H1 (cell line): ENCODE measurements at regions not wholly inside any gene's neighbourhood (a gene's known extent, or its start where the extent isn't known, plus 50 kb on each side); places are given as distances from the start of the nearest gene placed in this dataset.

ENCODE experiments used
- CTCF ChIA-PET: fragments of 300-600 bp; sonication (Branson Sonifier 250); formaldehyde crosslinking; loops from one replicate; lab custom pipeline; 2021; ENCODE audit not compliant: partially characterized antibody; lab: Charles Lee
- POLR2A ChIA-PET: fragments of 300-600 bp; sonication (Branson Sonifier 250); formaldehyde crosslinking; loops from one replicate; lab custom pipeline; 2021; ENCODE audit warnings: inconsistent platforms; ENCODE audit not compliant: partially characterized antibody; lab: Charles Lee
- DNase-seq, 2 experiments: peaks; one replicate each; pipeline versions ENCODE4 v3.0.0 to v3.0.0-alpha.2; 2010 to 2022; ENCODE audit warnings: low spot score in 2 of 2, low read depth in 1 of 2, mixed read lengths in 1 of 2
- FAIRE-seq: peaks from 2 replicates; lab custom pipeline; 2011; peaks lifted over from hg19 to GRCh38; lab: Jason Lieb, UNC
- H2AFZ ChIP-seq: 2 replicates; pipeline ENCODE4 v1.8.1; 2012; ENCODE audit warnings: low read length, inconsistent platforms
- H2AK5ac ChIP-seq: 2 replicates; pipeline ENCODE4 v1.6.1; 2013; ENCODE audit warnings: low read depth, low read length
- H2BK120ac ChIP-seq: replicated peaks from 2 replicates; pipeline ENCODE3; 2013; ENCODE audit warnings: low read depth, low read length, inconsistent platforms
- H2BK12ac ChIP-seq: 2 replicates; pipeline ENCODE4 v1.6.1; 2013; ENCODE audit warnings: low read depth, low read length
- H2BK15ac ChIP-seq: 2 replicates; pipeline ENCODE4 v1.6.1; 2013; ENCODE audit warnings: low read length
- H2BK20ac ChIP-seq: 2 replicates; pipeline ENCODE4 v1.6.1; 2013; ENCODE audit warnings: low read length
- H2BK5ac ChIP-seq: 2 replicates; pipeline ENCODE4 v1.6.1; 2013; ENCODE audit warnings: low read depth, low read length
- H3K14ac ChIP-seq: 2 replicates; pipeline ENCODE4 v1.6.1; 2013; ENCODE audit warnings: inconsistent platforms; ENCODE audit not compliant: insufficient read length
- H3K18ac ChIP-seq: 2 replicates; pipeline ENCODE4 v1.6.1; 2013; ENCODE audit warnings: low read length; ENCODE audit errors: extremely low read depth
- H3K23ac ChIP-seq: 2 replicates; pipeline ENCODE4 v1.6.1; 2013; ENCODE audit warnings: inconsistent platforms; ENCODE audit not compliant: insufficient read length
- H3K23me2 ChIP-seq: 2 replicates; pipeline ENCODE4 v1.6.1; 2013; ENCODE audit warnings: low read depth, low read length
- H3K27ac ChIP-seq: 2 replicates; pipeline ENCODE4 v1.6.1; 2011; ENCODE audit warnings: low read depth, low read length, inconsistent platforms
- H3K27me3 ChIP-seq, 4 experiments: replicated peaks in 1 of 4; 1 replicate in 1 of 4; 2 replicates in 3 of 4; pipeline versions ENCODE4 v1.6.1 to v1.8.1; 2011 to 2013; ENCODE audit warnings: low read length in 3 of 4, mild to moderate bottlenecking in 3 of 4, inconsistent platforms in 2 of 4, mixed read lengths in 2 of 4, moderate library complexity in 1 of 4; ENCODE audit not compliant: control insufficient read depth in 3 of 4, insufficient read depth in 3 of 4; ENCODE audit errors: extremely low read depth in 1 of 4
- H3K36me3 ChIP-seq, 4 experiments: 2 replicates each; pipeline versions ENCODE4 v1.6.1 to v1.8.1; 2011 to 2013; ENCODE audit warnings: mild to moderate bottlenecking in 4 of 4, low read length in 3 of 4, moderate library complexity in 2 of 4, control low read depth in 1 of 4, inconsistent platforms in 1 of 4; ENCODE audit not compliant: insufficient read depth in 4 of 4, control insufficient read depth in 2 of 4
- H3K4ac ChIP-seq: replicated peaks from 2 replicates; pipeline ENCODE3; 2013; ENCODE audit warnings: low read length, low read depth, mixed read lengths, inconsistent platforms; ENCODE audit not compliant: insufficient read length
- H3K4me1 ChIP-seq, 4 experiments: replicated peaks in 1 of 4; 1 replicate in 1 of 4; 2 replicates in 3 of 4; pipeline versions ENCODE4 v1.6.1 to v1.8.1; 2011 to 2013; ENCODE audit warnings: low read length in 3 of 4, inconsistent platforms in 2 of 4, mixed read lengths in 1 of 4; ENCODE audit not compliant: insufficient read depth in 4 of 4, control insufficient read depth in 3 of 4
- H3K4me2 ChIP-seq, 2 experiments: 2 replicates each; pipeline versions ENCODE4 v1.6.1 to v1.8.1; 2011 to 2013; ENCODE audit warnings: low read depth in 2 of 2, low read length in 2 of 2, control low read depth in 1 of 2, inconsistent platforms in 1 of 2, mild to moderate bottlenecking in 1 of 2; ENCODE audit not compliant: insufficient read depth in 1 of 2
- H3K4me3 ChIP-seq, 4 experiments: fragments of 200-600, 300-600 bp in 1 of 4; sonication (generic), shearing (Covaris generic), sonication (Bioruptor Twin) in 1 of 4; 2 replicates each; pipeline versions ENCODE4 v1.5.1 to v1.8.1; 2011 to 2016; ENCODE audit warnings: low read length in 4 of 4, low read depth in 3 of 4, control low read depth in 2 of 4, inconsistent platforms in 2 of 4, mild to moderate bottlenecking in 2 of 4, mixed read lengths in 1 of 4, moderate library complexity in 1 of 4; ENCODE audit not compliant: insufficient read depth in 2 of 4; ENCODE audit errors: extremely low read depth in 1 of 4
- H3K56ac ChIP-seq: replicated peaks from 2 replicates; pipeline ENCODE3; 2013; ENCODE audit warnings: low read depth, mild to moderate bottlenecking, mixed read lengths, low read length, inconsistent platforms; ENCODE audit not compliant: insufficient read length
- H3K79me1 ChIP-seq: 2 replicates; pipeline ENCODE4 v1.6.1; 2013; ENCODE audit warnings: low read depth, low read length, control low read depth
- H3K79me2 ChIP-seq, 2 experiments: 2 replicates each; pipeline versions ENCODE4 v1.6.1 to v1.8.1; 2012 to 2013; ENCODE audit warnings: low read length in 2 of 2, mild to moderate bottlenecking in 2 of 2, inconsistent platforms in 1 of 2; ENCODE audit not compliant: insufficient read depth in 2 of 2, control insufficient read depth in 1 of 2
- H3K9ac ChIP-seq, 4 experiments: replicated peaks in 1 of 4; 1 replicate in 1 of 4; 2 replicates in 3 of 4; pipeline versions ENCODE4 v1.6.1 to v1.8.1; 2011 to 2013; ENCODE audit warnings: low read depth in 3 of 4, low read length in 3 of 4, control low read depth in 2 of 4, mild to moderate bottlenecking in 2 of 4, moderate library complexity in 2 of 4, inconsistent platforms in 1 of 4; ENCODE audit errors: extremely low read depth in 1 of 4
- H3K9me3 ChIP-seq, 2 experiments: 2 replicates each; pipeline versions ENCODE4 v1.6.1 to v1.8.1; 2012 to 2013; ENCODE audit warnings: mild to moderate bottlenecking in 2 of 2, moderate library complexity in 2 of 2, control low read depth in 1 of 2, inconsistent platforms in 1 of 2, low read depth in 1 of 2, low read length in 1 of 2, mixed read lengths in 1 of 2; ENCODE audit not compliant: insufficient read depth in 2 of 2
- H4K20me1 ChIP-seq, 2 experiments: replicated peaks in 1 of 2; 2 replicates each; pipeline versions ENCODE3 to v1.8.1; 2011 to 2013; ENCODE audit warnings: inconsistent platforms in 2 of 2, low read length in 2 of 2, mild to moderate bottlenecking in 1 of 2; ENCODE audit not compliant: insufficient read depth in 2 of 2, control insufficient read depth in 1 of 2
- H4K5ac ChIP-seq: 2 replicates; pipeline ENCODE4 v1.6.1; 2013; ENCODE audit warnings: low read length, low read depth, mixed read lengths, inconsistent platforms; ENCODE audit not compliant: insufficient read length
- H4K8ac ChIP-seq: 2 replicates; pipeline ENCODE4 v1.8.0; 2013; ENCODE audit warnings: mild to moderate bottlenecking, moderate library complexity, low read length, inconsistent platforms; ENCODE audit not compliant: insufficient read depth; ENCODE audit errors: extremely low read depth
- H4K91ac ChIP-seq: replicated peaks from 2 replicates; pipeline ENCODE3; 2013; ENCODE audit warnings: low read length, mixed read lengths, inconsistent platforms; ENCODE audit not compliant: insufficient read length
- ASH2L ChIP-seq: fragments of 200-600, 300-600 bp; sonication (generic); IDR thresholded peaks from one replicate; pipeline ENCODE4 v1.7.1; 2017; ENCODE audit warnings: low read length
- BACH1 ChIP-seq: IDR thresholded peaks from 2 replicates; pipeline ENCODE4 v1.6.1; 2012; ENCODE audit warnings: low read length, improper control_type of control experiment
- BRCA1 ChIP-seq: IDR thresholded peaks from 2 replicates; pipeline ENCODE4 v1.6.1; 2012; ENCODE audit warnings: low read depth, low read length, improper control_type of control experiment
- CREB1 ChIP-seq: IDR thresholded peaks from 2 replicates; pipeline ENCODE4 v1.6.1; 2012; ENCODE audit warnings: inconsistent platforms
- EZH2 ChIP-seq: fragments of 200-600 bp; sonication (generic); IDR thresholded peaks from 2 replicates; pipeline ENCODE4 v1.7.1; 2012; ENCODE audit warnings: low read depth, mild to moderate bottlenecking, moderate library complexity, low read length, inconsistent platforms; ENCODE audit not compliant: severe bottlenecking
- JUND ChIP-seq: IDR thresholded peaks from 2 replicates; pipeline ENCODE4 v1.6.1; 2011; ENCODE audit warnings: mild to moderate bottlenecking, improper control_type of control experiment, low read length
- NANOG ChIP-seq: IDR thresholded peaks from 2 replicates; pipeline ENCODE4 v1.6.1; 2011; ENCODE audit warnings: low read length, low read depth, mild to moderate bottlenecking, inconsistent platforms; ENCODE audit not compliant: insufficient read depth, poor library complexity, severe bottlenecking
- SIN3A ChIP-seq, 2 experiments: IDR thresholded peaks in 1 of 2; conservative IDR thresholded peaks in 1 of 2; 2 replicates each; pipeline ENCODE4 v1.6.1; 2011 to 2012; ENCODE audit warnings: low read length in 2 of 2, improper control_type of control experiment in 1 of 2, low read depth in 1 of 2, mild to moderate bottlenecking in 1 of 2
- SRF ChIP-seq: IDR thresholded peaks from 2 replicates; pipeline ENCODE4 v1.6.1; 2011; ENCODE audit warnings: mild to moderate bottlenecking, low read depth, low read length, moderate library complexity
- TAF1 ChIP-seq: IDR thresholded peaks from 2 replicates; pipeline ENCODE4 v1.6.1; 2011; ENCODE audit warnings: mild to moderate bottlenecking, low read depth, low read length
- TF ChIP-seq, protein P1 (sequence below), 3 experiments: IDR thresholded peaks; 1 replicate in 2 of 3; 2 replicates in 1 of 3; pipeline versions ENCODE4 v1.5.1 to v1.6.1; 2011; ENCODE audit warnings: low read length in 3 of 3, mild to moderate bottlenecking in 3 of 3, inconsistent platforms in 2 of 3, low read depth in 1 of 3, moderate library complexity in 1 of 3; ENCODE audit not compliant: insufficient read depth in 1 of 3; ENCODE audit errors: control extremely low read depth in 1 of 3
- TF ChIP-seq, protein P2 (sequence below): IDR thresholded peaks from 2 replicates; pipeline ENCODE4 v1.6.1; 2012; ENCODE audit warnings: low read length, inconsistent platforms

DNA sequence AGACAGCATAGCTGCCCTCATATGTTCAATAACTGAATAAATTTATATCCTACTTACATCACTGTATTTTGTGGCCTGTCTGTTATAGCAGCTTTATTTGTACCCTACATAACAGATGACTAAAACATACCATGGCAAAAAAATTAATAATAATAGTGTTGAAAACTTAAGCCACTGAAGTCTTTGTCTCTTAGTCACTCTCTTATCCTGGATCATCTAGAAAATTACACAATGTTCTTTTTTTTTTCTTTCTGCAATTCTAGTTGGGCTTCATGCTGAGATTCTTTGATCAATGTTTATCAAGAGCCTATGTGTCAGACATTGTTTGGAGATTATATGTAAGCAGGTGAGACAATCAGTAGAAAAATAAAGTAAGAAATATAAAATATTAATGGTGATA lies 519.3 kb upstream of the ARPP21 start:
- Histone ChIP-seq H3K18ac (no peak overlapping the region), H3K23ac (no peak overlapping the region), H2BK20ac (no peak overlapping the region), H3K23me2 (no peaks in the 10 kb centered on the region; the same call in 1 of the 2 replicates), H2AK5ac (no peak overlapping the region), H2BK5ac (no peak overlapping the region), H3K9me3 (no peaks in the 10 kb centered on the region), H3K36me3 (no peaks in the 10 kb centered on the region), H3K4ac (no peak overlapping the region), H4K8ac (no peak overlapping the region), H3K4me2 (no peak overlapping the region), H3K79me2 (no peaks in the 10 kb centered on the region), H4K91ac (no peak overlapping the region), H2AFZ (no peak overlapping the region), H3K79me1 (no peaks in the 10 kb centered on the region), H3K4me3 (no peak overlapping the region), H4K5ac (no peak overlapping the region), H3K27ac (no peak overlapping the region), H4K20me1 (no peaks in the 10 kb centered on the region), H3K56ac (no peak overlapping the region), H2BK12ac (no peak overlapping the region), H3K9ac (no peak overlapping the region), H3K27me3 (peaks cover 0 to 1% (median 0%) of the 10 kb centered on the region in 4 experiments; a peak in 1 of 7 replicates), H3K14ac (no peak overlapping the region), H2BK15ac (no peak overlapping the region), H3K4me1 (no peaks in the 10 kb centered on the region), H2BK120ac (no peak overlapping the region)
- FAIRE-seq = no peak
- ChIA-PET POLR2A (no interaction called here), CTCF (interaction anchor here (0.7 kb wide), 1 partner anchor 1063 kb away, joined by 4 read pairs; no protein-coding TSS in a partner anchor)
- DNase-seq = no peak
- TF ChIP-seq, protein P1, sequence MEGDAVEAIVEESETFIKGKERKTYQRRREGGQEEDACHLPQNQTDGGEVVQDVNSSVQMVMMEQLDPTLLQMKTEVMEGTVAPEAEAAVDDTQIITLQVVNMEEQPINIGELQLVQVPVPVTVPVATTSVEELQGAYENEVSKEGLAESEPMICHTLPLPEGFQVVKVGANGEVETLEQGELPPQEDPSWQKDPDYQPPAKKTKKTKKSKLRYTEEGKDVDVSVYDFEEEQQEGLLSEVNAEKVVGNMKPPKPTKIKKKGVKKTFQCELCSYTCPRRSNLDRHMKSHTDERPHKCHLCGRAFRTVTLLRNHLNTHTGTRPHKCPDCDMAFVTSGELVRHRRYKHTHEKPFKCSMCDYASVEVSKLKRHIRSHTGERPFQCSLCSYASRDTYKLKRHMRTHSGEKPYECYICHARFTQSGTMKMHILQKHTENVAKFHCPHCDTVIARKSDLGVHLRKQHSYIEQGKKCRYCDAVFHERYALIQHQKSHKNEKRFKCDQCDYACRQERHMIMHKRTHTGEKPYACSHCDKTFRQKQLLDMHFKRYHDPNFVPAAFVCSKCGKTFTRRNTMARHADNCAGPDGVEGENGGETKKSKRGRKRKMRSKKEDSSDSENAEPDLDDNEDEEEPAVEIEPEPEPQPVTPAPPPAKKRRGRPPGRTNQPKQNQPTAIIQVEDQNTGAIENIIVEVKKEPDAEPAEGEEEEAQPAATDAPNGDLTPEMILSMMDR (IDR thresholded peaks at IDR 0.05; ENCODE audit: control extremely low read depth in 1 of 3, insufficient read depth in 1 of 3, low read depth in 1 of 3, low read length in 3 of 3) = no peak
- TF ChIP-seq NANOG (no peak), BRCA1 (no peak), ASH2L (no peak), BACH1 (no peak), JUND (no peak), EZH2 (no peak), SIN3A (conservative IDR thresholded peaks at IDR 0.05 in 1 of 2, IDR thresholded peaks at IDR 0.05 in 1 of 2; ENCODE audit: low read depth in 1 of 2, low read length in 2 of 2) (no peak), SRF (no peak), TAF1 (no peak), CREB1 (no peak)
- TF ChIP-seq, protein P2, sequence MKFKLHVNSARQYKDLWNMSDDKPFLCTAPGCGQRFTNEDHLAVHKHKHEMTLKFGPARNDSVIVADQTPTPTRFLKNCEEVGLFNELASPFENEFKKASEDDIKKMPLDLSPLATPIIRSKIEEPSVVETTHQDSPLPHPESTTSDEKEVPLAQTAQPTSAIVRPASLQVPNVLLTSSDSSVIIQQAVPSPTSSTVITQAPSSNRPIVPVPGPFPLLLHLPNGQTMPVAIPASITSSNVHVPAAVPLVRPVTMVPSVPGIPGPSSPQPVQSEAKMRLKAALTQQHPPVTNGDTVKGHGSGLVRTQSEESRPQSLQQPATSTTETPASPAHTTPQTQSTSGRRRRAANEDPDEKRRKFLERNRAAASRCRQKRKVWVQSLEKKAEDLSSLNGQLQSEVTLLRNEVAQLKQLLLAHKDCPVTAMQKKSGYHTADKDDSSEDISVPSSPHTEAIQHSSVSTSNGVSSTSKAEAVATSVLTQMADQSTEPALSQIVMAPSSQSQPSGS = no peak
